Thyroid gland (tissue), 4 donors: ENCODE measurements at regions not wholly inside any gene's neighbourhood (a gene's known extent, or its start where the extent isn't known, plus 50 kb on each side); places are given as distances from the start of the nearest gene placed in this dataset.
"Not testable (repeated sequence)": the region's sequence is repeated elsewhere in the genome, so short reads cannot be mapped to it uniquely, and the experiment has no call there.

Experiments
- POLR2A ChIP-seq, 2 donors: fragments of 450-650 bp; IDR thresholded peaks; one replicate each; pipeline ENCODE4 v1.6.1; 2017; ENCODE audit warnings: antibody characterized with exemption in 2 of 2, mild to moderate bottlenecking in 2 of 2, moderate library complexity in 1 of 2
- TF ChIP-seq, protein P1 (sequence below), 6 experiments: fragments of 200-600 bp in 3 of 6; fragments of 450-650 bp in 3 of 6; sonication (generic) in 3 of 6; IDR thresholded peaks; one replicate each; pipeline ENCODE4 v1.5.1; 2016 to 2019; ENCODE audit warnings: antibody characterized with exemption in 6 of 6, mild to moderate bottlenecking in 2 of 6, inconsistent platforms in 1 of 6, moderate library complexity in 1 of 6

DNA sequence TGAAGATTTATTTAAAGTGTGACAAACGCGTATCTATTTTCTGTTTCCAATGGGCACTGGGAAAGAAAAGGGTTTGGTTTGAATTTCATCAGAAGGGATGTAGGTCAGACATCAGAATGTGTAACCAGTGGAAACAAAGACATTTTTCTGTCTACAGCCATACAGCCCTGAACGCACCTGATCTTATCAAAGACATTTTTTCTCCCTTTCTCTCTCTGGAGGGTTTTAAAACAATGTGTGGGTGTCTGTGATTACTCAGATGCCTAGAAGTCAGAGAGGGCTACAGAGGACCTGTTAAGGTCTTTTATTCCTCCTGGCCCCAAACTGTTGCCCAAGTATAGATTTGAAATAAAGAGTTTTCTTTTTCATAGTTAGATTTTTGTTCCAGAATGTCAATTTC lies 208.6 kb upstream of the LRRC61 start:
- TF ChIP-seq POLR2A (IDR thresholded peaks at IDR 0.05): not testable (repeated sequence)
- TF ChIP-seq, protein P1, sequence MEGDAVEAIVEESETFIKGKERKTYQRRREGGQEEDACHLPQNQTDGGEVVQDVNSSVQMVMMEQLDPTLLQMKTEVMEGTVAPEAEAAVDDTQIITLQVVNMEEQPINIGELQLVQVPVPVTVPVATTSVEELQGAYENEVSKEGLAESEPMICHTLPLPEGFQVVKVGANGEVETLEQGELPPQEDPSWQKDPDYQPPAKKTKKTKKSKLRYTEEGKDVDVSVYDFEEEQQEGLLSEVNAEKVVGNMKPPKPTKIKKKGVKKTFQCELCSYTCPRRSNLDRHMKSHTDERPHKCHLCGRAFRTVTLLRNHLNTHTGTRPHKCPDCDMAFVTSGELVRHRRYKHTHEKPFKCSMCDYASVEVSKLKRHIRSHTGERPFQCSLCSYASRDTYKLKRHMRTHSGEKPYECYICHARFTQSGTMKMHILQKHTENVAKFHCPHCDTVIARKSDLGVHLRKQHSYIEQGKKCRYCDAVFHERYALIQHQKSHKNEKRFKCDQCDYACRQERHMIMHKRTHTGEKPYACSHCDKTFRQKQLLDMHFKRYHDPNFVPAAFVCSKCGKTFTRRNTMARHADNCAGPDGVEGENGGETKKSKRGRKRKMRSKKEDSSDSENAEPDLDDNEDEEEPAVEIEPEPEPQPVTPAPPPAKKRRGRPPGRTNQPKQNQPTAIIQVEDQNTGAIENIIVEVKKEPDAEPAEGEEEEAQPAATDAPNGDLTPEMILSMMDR (IDR thresholded peaks at IDR 0.05): not testable (repeated sequence)
